ENCODE measurements at regions not wholly inside any gene's neighbourhood (a gene's known extent, or its start where the extent isn't known, plus 50 kb on each side); places are given as distances from the start of the nearest gene placed in this dataset.

- no peak for TF ChIP-seq CTCF (IDR thresholded peaks at IDR 0.05; ENCODE audit: low read depth, low read length)
- in situ Hi-C loops (cut with HindIII; ENCODE audit: low sequenced_read_pairs): no loop called here
- H3K4me3 ChIP-seq (ENCODE audit: low read depth, low read length): no peak overlapping the region
- DNase-seq (ENCODE audit: low read depth, low spot score): no peak
These were observed 1162.1 kb upstream of the IGFBP7 start for GRCh38 chr4:58272311-58272710.

GRCh38 chr4:58265734-58266133, 1155.5 kb upstream of the IGFBP7 start:
- no peak overlapping the region for H3K4me3 ChIP-seq (ENCODE audit: low read depth, low read length)
- in situ Hi-C loops (cut with HindIII; ENCODE audit: low sequenced_read_pairs): no loop called here
- no peak for TF ChIP-seq CTCF (IDR thresholded peaks at IDR 0.05; ENCODE audit: low read depth, low read length)
- DNase-seq (ENCODE audit: low read depth, low spot score): no peak

GRCh38 chr4:58261526-58261925, 1151.3 kb upstream of the IGFBP7 start:
- in situ Hi-C loops (cut with HindIII; ENCODE audit: low sequenced_read_pairs): no loop called here
- no peak overlapping the region for H3K4me3 ChIP-seq (ENCODE audit: low read depth, low read length)
- no peak for TF ChIP-seq CTCF (IDR thresholded peaks at IDR 0.05; ENCODE audit: low read depth, low read length)
- no peak for DNase-seq (ENCODE audit: low read depth, low spot score)

- DNase-seq (ENCODE audit: low read depth, low spot score): no peak
- no peak overlapping the region for H3K4me3 ChIP-seq (ENCODE audit: low read depth, low read length)
- in situ Hi-C loops (cut with HindIII; ENCODE audit: low sequenced_read_pairs): no loop called here
- no peak for TF ChIP-seq CTCF (IDR thresholded peaks at IDR 0.05; ENCODE audit: low read depth, low read length)
These were observed 1144.1 kb upstream of the IGFBP7 start for GRCh38 chr4:58254291-58254690.

GRCh38 chr4:58252656-58253055, 1142.5 kb upstream of the IGFBP7 start:
- no peak for DNase-seq (ENCODE audit: low read depth, low spot score)
- in situ Hi-C loops (cut with HindIII; ENCODE audit: low sequenced_read_pairs): no loop called here
- no peak overlapping the region for H3K4me3 ChIP-seq (ENCODE audit: low read depth, low read length)
- TF ChIP-seq CTCF (IDR thresholded peaks at IDR 0.05; ENCODE audit: low read depth, low read length): no peak

- no peak for TF ChIP-seq CTCF (IDR thresholded peaks at IDR 0.05; ENCODE audit: low read depth, low read length)
- no peak overlapping the region for H3K4me3 ChIP-seq (ENCODE audit: low read depth, low read length)
- no peak for DNase-seq (ENCODE audit: low read depth, low spot score)
- in situ Hi-C loops (cut with HindIII; ENCODE audit: low sequenced_read_pairs): no loop called here
These were observed 1137.6 kb upstream of the IGFBP7 start for GRCh38 chr4:58247792-58248191.

GRCh38 chr4:58225460-58225859, 1115.3 kb upstream of the IGFBP7 start:
- H3K4me3 ChIP-seq (ENCODE audit: low read depth, low read length): no peak overlapping the region
- in situ Hi-C loops (cut with HindIII; ENCODE audit: low sequenced_read_pairs): no loop called here
- DNase-seq (ENCODE audit: low read depth, low spot score): no peak
- no peak for TF ChIP-seq CTCF (IDR thresholded peaks at IDR 0.05; ENCODE audit: low read depth, low read length)
